A549 (cell line): ENCODE measurements at regions not wholly inside any gene's neighbourhood (a gene's known extent, or its start where the extent isn't known, plus 50 kb on each side); places are given as distances from the start of the nearest gene placed in this dataset.

ENCODE experiments used
- ATAC-seq, 2 experiments: fragments of 200-7000 bp in 1 of 2; fragments of >200 bp in 1 of 2; cut with Nextera tagmentation in 1 of 2; cut with Tn5 transposase in 1 of 2; 3 replicates each; pipeline versions ENCODE4 v1.8.0 to v1.9.1; 2018 to 2020; ENCODE audit warnings: mild to moderate bottlenecking in 1 of 2, moderate library complexity in 1 of 2
- CTCF ChIA-PET: fragments of 300-600 bp; sonication (Branson Sonifier 250); formaldehyde crosslinking; extraction: SDS; loops from one replicate; lab custom pipeline; 2021; ENCODE audit warnings: antibody characterized with exemption, inconsistent platforms; lab: Yijun Ruan, JAX
- POLR2A ChIA-PET: fragments of 350-600 bp; formaldehyde crosslinking; extraction: SDS; loops from one replicate; lab custom pipeline; 2021; ENCODE audit warnings: antibody characterized with exemption, inconsistent platforms; lab: Yijun Ruan, JAX
- DNase-seq, 2 experiments: peaks; one replicate each; pipeline versions ENCODE4 v3.0.0 to v3.0.0-alpha.2; 2011 to 2016; ENCODE audit warnings: low read depth in 1 of 2, low spot score in 1 of 2
- FAIRE-seq: peaks from 2 replicates; lab custom pipeline; 2011; peaks lifted over from hg19 to GRCh38; lab: Jason Lieb, UNC
- H3K27ac ChIP-seq, 2 experiments: fragments of >200 bp; sonication (Bioruptor Twin); formaldehyde crosslinking; 3 replicates each; pipeline ENCODE4 v1.5.1; 2016 to 2017
- H3K4me1 ChIP-seq: fragments of >200 bp; sonication (Bioruptor Twin); formaldehyde crosslinking; 3 replicates; pipeline ENCODE4 v1.6.1; 2016
- H3K4me2 ChIP-seq: fragments of >200 bp; sonication (Bioruptor Twin); formaldehyde crosslinking; 3 replicates; pipeline ENCODE4 v1.6.1; 2016
- H3K4me3 ChIP-seq: fragments of >200 bp; sonication (Bioruptor Twin); formaldehyde crosslinking; 3 replicates; pipeline ENCODE4 v1.5.1; 2016
- H3K9me3 ChIP-seq: fragments of >200 bp; sonication (Bioruptor Twin); formaldehyde crosslinking; 3 replicates; pipeline ENCODE4 v1.6.1; 2016
- CBX8 ChIP-seq: fragments of 200-600 bp; sonication (generic); IDR thresholded peaks from 2 replicates; pipeline ENCODE4 v1.6.1; 2016
- CHD2 ChIP-seq: fragments of 150-350 bp; IDR thresholded peaks from 2 replicates; pipeline ENCODE4 v1.6.1; 2014; ENCODE audit warnings: low read length; ENCODE audit not compliant: partially characterized antibody
- CHD4 ChIP-seq: fragments of 200-600 bp; sonication (generic); IDR thresholded peaks from 2 replicates; pipeline ENCODE4 v1.6.1; 2016; ENCODE audit warnings: antibody characterized with exemption, mild to moderate bottlenecking, borderline replicate concordance
- E2F6 ChIP-seq: IDR thresholded peaks from 2 replicates; pipeline ENCODE4 v1.6.1; 2012; ENCODE audit warnings: low read depth, borderline replicate concordance
- EHF ChIP-seq: fragments of 250-450 bp; sonication (Bioruptor Pico); IDR thresholded peaks from 2 replicates; pipeline ENCODE4 v1.5.0; 2020; ENCODE audit warnings: mild to moderate bottlenecking
- EP300 ChIP-seq, 2 experiments: fragments of >200 bp; sonication (Bioruptor Twin); formaldehyde crosslinking; IDR thresholded peaks; 2 replicates in 1 of 2; 3 replicates in 1 of 2; pipeline ENCODE4 v1.6.1; 2016 to 2017
- ESRRA ChIP-seq: fragments of 150-350 bp; IDR thresholded peaks from 2 replicates; pipeline ENCODE4 v1.6.1; 2014; ENCODE audit warnings: mild to moderate bottlenecking, low read length, borderline replicate concordance
- FOSL2 ChIP-seq, 2 experiments: fragments of 450-650 bp in 1 of 2; fragments of >200 bp in 1 of 2; sonication (Bioruptor Twin) in 1 of 2; formaldehyde crosslinking; IDR thresholded peaks; 2 replicates each; pipeline versions ENCODE4 v1.5.0 to v1.6.1; 2016 to 2020; ENCODE audit warnings: mild to moderate bottlenecking in 1 of 2, moderate library complexity in 1 of 2
- GATA3 ChIP-seq: IDR thresholded peaks from 2 replicates; pipeline ENCODE4 v1.6.1; 2012; ENCODE audit warnings: borderline replicate concordance
- HES2 ChIP-seq: fragments of >200 bp; sonication (Bioruptor Twin); formaldehyde crosslinking; IDR thresholded peaks from 2 replicates; pipeline ENCODE4 v1.6.1; 2016
- HMGXB4 ChIP-seq: fragments of 250-450 bp; sonication (Bioruptor Pico); IDR thresholded peaks from 2 replicates; pipeline ENCODE4 v1.5.0; 2021; ENCODE audit warnings: mild to moderate bottlenecking, moderate library complexity, borderline replicate concordance
- HOXB13 ChIP-seq: fragments of 250-450 bp; sonication (Bioruptor Pico); IDR thresholded peaks from 2 replicates; pipeline ENCODE4 v1.5.0; 2020; ENCODE audit warnings: low read depth, mild to moderate bottlenecking, moderate library complexity
- HOXB5 ChIP-seq: fragments of 250-450 bp; sonication (Bioruptor Pico); IDR thresholded peaks from 2 replicates; pipeline ENCODE4 v1.5.0; 2020; ENCODE audit warnings: mild to moderate bottlenecking, moderate library complexity
- JUN ChIP-seq, 2 experiments: fragments of >200 bp; sonication (Bioruptor Twin); formaldehyde crosslinking; IDR thresholded peaks; 2 replicates in 1 of 2; 3 replicates in 1 of 2; pipeline ENCODE4 v1.6.1; 2016 to 2017
- KDM1A ChIP-seq: fragments of 200-600 bp; sonication (generic); IDR thresholded peaks from 2 replicates; pipeline ENCODE4 v1.6.1; 2016; ENCODE audit warnings: low read depth, mild to moderate bottlenecking
- MAZ ChIP-seq: fragments of 150-350 bp; IDR thresholded peaks from 2 replicates; pipeline ENCODE4 v1.6.1; 2014; ENCODE audit warnings: antibody characterized with exemption, low read depth, low read length, borderline replicate concordance
- POLR2A ChIP-seq: IDR thresholded peaks from 2 replicates; pipeline ENCODE4 v1.6.1; 2012; ENCODE audit warnings: mild to moderate bottlenecking, low read length
- POLR2AphosphoS2 ChIP-seq: conservative IDR thresholded peaks from 2 replicates; pipeline ENCODE4 v1.6.1; 2012; ENCODE audit warnings: low read length, improper control_type of control experiment, inconsistent platforms
- RCOR1 ChIP-seq: fragments of 150-350 bp; IDR thresholded peaks from 2 replicates; pipeline ENCODE4 v1.6.1; 2014; ENCODE audit warnings: antibody characterized with exemption, low read length, low read depth
- SMC3 ChIP-seq: fragments of >200 bp; sonication (Bioruptor Twin); formaldehyde crosslinking; IDR thresholded peaks from 3 replicates; pipeline ENCODE4 v1.6.1; 2018; ENCODE audit warnings: inconsistent platforms
- TP53 ChIP-seq: fragments of 250-450 bp; sonication (Bioruptor Pico); IDR thresholded peaks from 2 replicates; pipeline ENCODE4 v1.5.0; 2021; ENCODE audit warnings: mild to moderate bottlenecking, moderate library complexity
- ZC3H11A ChIP-seq: fragments of 450-650 bp; IDR thresholded peaks from 2 replicates; pipeline ENCODE4 v1.6.1; 2014; ENCODE audit warnings: antibody characterized with exemption, mild to moderate bottlenecking
- ZSCAN20 ChIP-seq: fragments of 250-450 bp; sonication (Bioruptor Pico); IDR thresholded peaks from 2 replicates; pipeline ENCODE4 v1.8.0; 2022; ENCODE audit warnings: mild to moderate bottlenecking, moderate library complexity
- WGBS: methylation state at CpG from one replicate; pipeline ENCODE4 v1.1.6; 2017; ENCODE audit errors: missing lambda C conversion rate; 5-methylcytosine and 5-hydroxymethylcytosine counted together
- TF ChIP-seq, protein P1 (sequence below): IDR thresholded peaks from 2 replicates; pipeline ENCODE4 v1.6.1; 2012
- TF ChIP-seq, protein P2 (sequence below): fragments of >200 bp; sonication (Bioruptor Twin); formaldehyde crosslinking; IDR thresholded peaks from 3 replicates; pipeline ENCODE4 v1.6.1; 2016
- TF ChIP-seq, protein P3 (sequence below): fragments of 250-450 bp; sonication (Bioruptor Pico); IDR thresholded peaks from 2 replicates; pipeline ENCODE4 v1.5.0; 2020; ENCODE audit warnings: low read depth, mild to moderate bottlenecking, moderate library complexity
- TF ChIP-seq, protein P4 (sequence below): IDR thresholded peaks from 2 replicates; pipeline ENCODE4 v1.6.1; 2012
- TF ChIP-seq, protein P5 (sequence below): fragments of 450-650 bp; IDR thresholded peaks from 2 replicates; pipeline ENCODE4 v1.6.1; 2014; ENCODE audit warnings: antibody characterized with exemption
- TF ChIP-seq, protein P6 (sequence below): fragments of >200 bp; sonication (Bioruptor Twin); formaldehyde crosslinking; IDR thresholded peaks from 3 replicates; pipeline ENCODE4 v1.5.1; 2016

- peak overlapping the region; percentile 86 for H3K4me2 ChIP-seq
- WGBS, result 2% methylated on average over 19 of the region's 51 CpGs
- peak; percentile 87 to 88 for ATAC-seq
- peak overlapping the region; percentile 37 for H3K4me3 ChIP-seq
- H3K9me3 ChIP-seq, result no peaks in the 10 kb centered on the region
- POLR2A ChIA-PET, result interaction anchor here (0.5 to 3.4 kb wide), 24 partner anchors 9 to 728 kb away, joined by 3 to 72 read pairs (median 4); partner anchors contain the start of gene IER5L
- H3K27ac ChIP-seq, result peak overlapping the region; percentile 98
- H3K4me1 ChIP-seq, result peaks cover 46% of the 10 kb centered on the region
- FAIRE-seq, result no peak
- DNase-seq, result peak; percentile 97 to 99
- CTCF ChIA-PET, result interaction anchor here (0.8 to 3.4 kb wide), 16 partner anchors 9 to 320 kb away, joined by 3 to 27 read pairs (median 4); no protein-coding TSS in a partner anchor
- TF ChIP-seq E2F6 (peak; percentile 72; the same call in 1 of the 2 replicates), TP53 (CRISPR knock-in tag) (peak; percentile 62; the same call in 1 of the 2 replicates), HOXB13 (CRISPR knock-in tag) (0 out of 2 replicates have a peak, but pooled peaks have one; percentile 57), SMC3 (peak; percentile 47; the same call in 2 of the 3 replicates), ZC3H11A (no peak), POLR2A (no peak; the same call in none of the 2 replicates), EP300 (IDR thresholded peaks at IDR 0.05) (peak; percentile 28 to 37; a peak in 2 of 5 replicates), CHD4 (no peak), MAZ (peak; percentile 98), ESRRA (no peak; the same call in 1 of the 2 replicates), POLR2AphosphoS2 (no peak), CHD2 (no peak), ZSCAN20 (CRISPR knock-in tag) (peak; percentile 73; the same call in 1 of the 2 replicates), EHF (CRISPR knock-in tag) (peak; percentile 82; the same call in 1 of the 2 replicates), GATA3 (peak; percentile 32; the same call in 1 of the 2 replicates), KDM1A (no peak), HOXB5 (CRISPR knock-in tag) (peak; percentile 86), JUN (IDR thresholded peaks at IDR 0.05) (peak; percentile 72 to 94; a peak in 4 of 5 replicates), FOSL2 (IDR thresholded peaks at IDR 0.05) (0 out of 2 replicates have a peak, but pooled peaks have one; percentile 24), FOSL2 (CRISPR knock-in tag; IDR thresholded peaks at IDR 0.05) (peak; percentile 84), HES2 (no peak), CBX8 (no peak), HMGXB4 (CRISPR knock-in tag) (0 out of 2 replicates have a peak, but pooled peaks have one; percentile 46), RCOR1 (no peak)
- TF ChIP-seq, protein P1, sequence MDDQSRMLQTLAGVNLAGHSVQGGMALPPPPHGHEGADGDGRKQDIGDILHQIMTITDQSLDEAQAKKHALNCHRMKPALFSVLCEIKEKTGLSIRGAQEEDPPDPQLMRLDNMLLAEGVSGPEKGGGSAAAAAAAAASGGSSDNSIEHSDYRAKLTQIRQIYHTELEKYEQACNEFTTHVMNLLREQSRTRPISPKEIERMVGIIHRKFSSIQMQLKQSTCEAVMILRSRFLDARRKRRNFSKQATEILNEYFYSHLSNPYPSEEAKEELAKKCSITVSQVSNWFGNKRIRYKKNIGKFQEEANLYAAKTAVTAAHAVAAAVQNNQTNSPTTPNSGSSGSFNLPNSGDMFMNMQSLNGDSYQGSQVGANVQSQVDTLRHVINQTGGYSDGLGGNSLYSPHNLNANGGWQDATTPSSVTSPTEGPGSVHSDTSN, result peak; percentile 67; the same call in 1 of the 2 replicates
- TF ChIP-seq, protein P2, sequence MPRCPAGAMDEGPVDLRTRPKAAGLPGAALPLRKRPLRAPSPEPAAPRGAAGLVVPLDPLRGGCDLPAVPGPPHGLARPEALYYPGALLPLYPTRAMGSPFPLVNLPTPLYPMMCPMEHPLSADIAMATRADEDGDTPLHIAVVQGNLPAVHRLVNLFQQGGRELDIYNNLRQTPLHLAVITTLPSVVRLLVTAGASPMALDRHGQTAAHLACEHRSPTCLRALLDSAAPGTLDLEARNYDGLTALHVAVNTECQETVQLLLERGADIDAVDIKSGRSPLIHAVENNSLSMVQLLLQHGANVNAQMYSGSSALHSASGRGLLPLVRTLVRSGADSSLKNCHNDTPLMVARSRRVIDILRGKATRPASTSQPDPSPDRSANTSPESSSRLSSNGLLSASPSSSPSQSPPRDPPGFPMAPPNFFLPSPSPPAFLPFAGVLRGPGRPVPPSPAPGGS, result peak; percentile 71; the same call in 2 of the 3 replicates
- TF ChIP-seq, protein P3, sequence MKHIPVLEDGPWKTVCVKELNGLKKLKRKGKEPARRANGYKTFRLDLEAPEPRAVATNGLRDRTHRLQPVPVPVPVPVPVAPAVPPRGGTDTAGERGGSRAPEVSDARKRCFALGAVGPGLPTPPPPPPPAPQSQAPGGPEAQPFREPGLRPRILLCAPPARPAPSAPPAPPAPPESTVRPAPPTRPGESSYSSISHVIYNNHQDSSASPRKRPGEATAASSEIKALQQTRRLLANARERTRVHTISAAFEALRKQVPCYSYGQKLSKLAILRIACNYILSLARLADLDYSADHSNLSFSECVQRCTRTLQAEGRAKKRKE (CRISPR knock-in tag), result peak; percentile 49; the same call in 1 of the 2 replicates
- TF ChIP-seq, protein P4, sequence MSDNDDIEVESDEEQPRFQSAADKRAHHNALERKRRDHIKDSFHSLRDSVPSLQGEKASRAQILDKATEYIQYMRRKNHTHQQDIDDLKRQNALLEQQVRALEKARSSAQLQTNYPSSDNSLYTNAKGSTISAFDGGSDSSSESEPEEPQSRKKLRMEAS, result peak; percentile 79
- TF ChIP-seq, protein P5, sequence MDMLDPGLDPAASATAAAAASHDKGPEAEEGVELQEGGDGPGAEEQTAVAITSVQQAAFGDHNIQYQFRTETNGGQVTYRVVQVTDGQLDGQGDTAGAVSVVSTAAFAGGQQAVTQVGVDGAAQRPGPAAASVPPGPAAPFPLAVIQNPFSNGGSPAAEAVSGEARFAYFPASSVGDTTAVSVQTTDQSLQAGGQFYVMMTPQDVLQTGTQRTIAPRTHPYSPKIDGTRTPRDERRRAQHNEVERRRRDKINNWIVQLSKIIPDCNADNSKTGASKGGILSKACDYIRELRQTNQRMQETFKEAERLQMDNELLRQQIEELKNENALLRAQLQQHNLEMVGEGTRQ, result no peak
- TF ChIP-seq, protein P6, sequence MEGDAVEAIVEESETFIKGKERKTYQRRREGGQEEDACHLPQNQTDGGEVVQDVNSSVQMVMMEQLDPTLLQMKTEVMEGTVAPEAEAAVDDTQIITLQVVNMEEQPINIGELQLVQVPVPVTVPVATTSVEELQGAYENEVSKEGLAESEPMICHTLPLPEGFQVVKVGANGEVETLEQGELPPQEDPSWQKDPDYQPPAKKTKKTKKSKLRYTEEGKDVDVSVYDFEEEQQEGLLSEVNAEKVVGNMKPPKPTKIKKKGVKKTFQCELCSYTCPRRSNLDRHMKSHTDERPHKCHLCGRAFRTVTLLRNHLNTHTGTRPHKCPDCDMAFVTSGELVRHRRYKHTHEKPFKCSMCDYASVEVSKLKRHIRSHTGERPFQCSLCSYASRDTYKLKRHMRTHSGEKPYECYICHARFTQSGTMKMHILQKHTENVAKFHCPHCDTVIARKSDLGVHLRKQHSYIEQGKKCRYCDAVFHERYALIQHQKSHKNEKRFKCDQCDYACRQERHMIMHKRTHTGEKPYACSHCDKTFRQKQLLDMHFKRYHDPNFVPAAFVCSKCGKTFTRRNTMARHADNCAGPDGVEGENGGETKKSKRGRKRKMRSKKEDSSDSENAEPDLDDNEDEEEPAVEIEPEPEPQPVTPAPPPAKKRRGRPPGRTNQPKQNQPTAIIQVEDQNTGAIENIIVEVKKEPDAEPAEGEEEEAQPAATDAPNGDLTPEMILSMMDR, result peak; percentile 16; the same call in 1 of the 3 replicates
Measured at GRCh38 chr9:129460323-129461261, 160.3 kb downstream of the C9orf50 start.
